GM10248 (cell line): ENCODE measurements at regions not wholly inside any gene's neighbourhood (a gene's known extent, or its start where the extent isn't known, plus 50 kb on each side); places are given as distances from the start of the nearest gene placed in this dataset.

Experiments
- CTCF ChIA-PET: fragments of 300-600 bp; sonication (Branson Sonifier 250); formaldehyde crosslinking; extraction: SDS; loops from one replicate; lab custom pipeline; 2021; ENCODE audit warnings: antibody characterized with exemption; lab: Yijun Ruan, JAX
- POLR2A ChIA-PET: fragments of 350-650 bp; sonication (Branson Sonifier 250); formaldehyde crosslinking; extraction: SDS; loops from one replicate; lab custom pipeline; 2020; ENCODE audit warnings: antibody characterized with exemption; lab: Yijun Ruan, JAX
- DNase-seq: peaks from one replicate; pipeline ENCODE4 v3.0.0; 2012; ENCODE audit errors: extremely low spot score
- CTCF ChIP-seq: IDR thresholded peaks from 2 replicates; pipeline ENCODE4 v1.5.1; 2012; ENCODE audit warnings: mild to moderate bottlenecking, low read depth; ENCODE audit errors: extremely low read depth, missing control alignments, control extremely low read depth

- POLR2A ChIA-PET, result no interaction called here
- CTCF ChIA-PET, result no interaction called here
- TF ChIP-seq CTCF, result no peak
- no peak for DNase-seq
These were observed 226.5 kb downstream of the DKK1 start for GRCh38 chr10:52540479-52540984.

GRCh38 chr10:52541006-52541473 is 227.0 kb downstream of the DKK1 start:
- TF ChIP-seq CTCF, result no peak
- POLR2A ChIA-PET, result no interaction called here
- no peak for DNase-seq
- CTCF ChIA-PET, result no interaction called here

- no peak for TF ChIP-seq CTCF
- no peak for DNase-seq
- CTCF ChIA-PET, result interaction anchor here (1.1 kb wide), 1 partner anchor 8 kb away, joined by 3 read pairs; no protein-coding TSS in a partner anchor
- POLR2A ChIA-PET, result no interaction called here
These were observed 228.8 kb downstream of the DKK1 start for GRCh38 chr10:52542906-52543305.

- TF ChIP-seq CTCF, result no peak
- ChIA-PET CTCF (interaction anchor here (0.9 kb wide), 1 partner anchor 9 kb away, joined by 3 read pairs; no protein-coding TSS in a partner anchor), POLR2A (no interaction called here)
- DNase-seq, result no peak
These were observed 221.5 kb downstream of the MBL2 start for GRCh38 chr10:52551046-52551445.

- DNase-seq, result peak; percentile 6
- POLR2A ChIA-PET, result no interaction called here
- CTCF ChIA-PET, result no interaction called here
- no peak for TF ChIP-seq CTCF
These were observed 214.5 kb downstream of the MBL2 start for GRCh38 chr10:52558090-52558489.

GRCh38 chr10:52561322-52561721 is 211.3 kb downstream of the MBL2 start:
- no peak for TF ChIP-seq CTCF
- DNase-seq, result no peak
- ChIA-PET CTCF (no interaction called here), POLR2A (no interaction called here)

GRCh38 chr10:52563360-52563759 is 209.2 kb downstream of the MBL2 start:
- ChIA-PET CTCF (no interaction called here), POLR2A (no interaction called here)
- no peak for DNase-seq
- no peak for TF ChIP-seq CTCF
